Tibial artery (tissue), 4 donors: ENCODE measurements at regions not wholly inside any gene's neighbourhood (a gene's known extent, or its start where the extent isn't known, plus 50 kb on each side); places are given as distances from the start of the nearest gene placed in this dataset.

ENCODE experiments used
- DNase-seq, 2 donors: peaks; one replicate each; pipeline ENCODE4 v3.0.0-alpha.2; 2019
- H3K27ac ChIP-seq, 2 donors: fragments of 200-600 bp; sonication (generic) in 1 of 2; 1 replicate in 1 of 2; 2 replicates in 1 of 2; pipeline ENCODE4 v1.5.1; 2018 to 2019; ENCODE audit warnings: mild to moderate bottlenecking in 1 of 2
- H3K27me3 ChIP-seq, 2 donors: fragments of 200-600 bp; sonication (generic) in 1 of 2; one replicate each; pipeline versions ENCODE4 v1.5.1 to v1.6.0; 2016 to 2019
- H3K36me3 ChIP-seq, 3 donors: fragments of 200-600 bp; sonication (generic) in 2 of 3; one replicate each; pipeline ENCODE4 v1.5.1; 2016 to 2019; ENCODE audit warnings: mild to moderate bottlenecking in 2 of 3
- H3K4me1 ChIP-seq, 4 donors: fragments of 200-600 bp; sonication (generic) in 2 of 4; 1 replicate in 3 of 4; 2 replicates in 1 of 4; pipeline ENCODE4 v1.5.1; 2016 to 2019
- H3K4me3 ChIP-seq, 2 donors: fragments of 200-600 bp; sonication (generic) in 1 of 2; 1 replicate in 1 of 2; 2 replicates in 1 of 2; pipeline ENCODE4 v1.5.1; 2018 to 2019; ENCODE audit warnings: mild to moderate bottlenecking in 2 of 2
- H3K9me3 ChIP-seq, 3 donors: fragments of 200-600 bp; sonication (generic) in 1 of 3; one replicate each; pipeline ENCODE4 v1.5.1; 2016 to 2019
- intact Hi-C: fragments of 100-400 bp; cut with DNase I; formaldehyde crosslinking; loops from one replicate; pipeline ENCODE4 v1.15.0; 2023; ENCODE audit warnings: low total_unique reads
- TF ChIP-seq, protein P1 (sequence below), 2 experiments: fragments of 200-600 bp in 1 of 2; fragments of 450-650 bp in 1 of 2; IDR thresholded peaks; one replicate each; pipeline ENCODE4 v1.5.1; 2017 to 2019; ENCODE audit warnings: antibody characterized with exemption in 2 of 2, mild to moderate bottlenecking in 1 of 2, moderate library complexity in 1 of 2

DNA sequence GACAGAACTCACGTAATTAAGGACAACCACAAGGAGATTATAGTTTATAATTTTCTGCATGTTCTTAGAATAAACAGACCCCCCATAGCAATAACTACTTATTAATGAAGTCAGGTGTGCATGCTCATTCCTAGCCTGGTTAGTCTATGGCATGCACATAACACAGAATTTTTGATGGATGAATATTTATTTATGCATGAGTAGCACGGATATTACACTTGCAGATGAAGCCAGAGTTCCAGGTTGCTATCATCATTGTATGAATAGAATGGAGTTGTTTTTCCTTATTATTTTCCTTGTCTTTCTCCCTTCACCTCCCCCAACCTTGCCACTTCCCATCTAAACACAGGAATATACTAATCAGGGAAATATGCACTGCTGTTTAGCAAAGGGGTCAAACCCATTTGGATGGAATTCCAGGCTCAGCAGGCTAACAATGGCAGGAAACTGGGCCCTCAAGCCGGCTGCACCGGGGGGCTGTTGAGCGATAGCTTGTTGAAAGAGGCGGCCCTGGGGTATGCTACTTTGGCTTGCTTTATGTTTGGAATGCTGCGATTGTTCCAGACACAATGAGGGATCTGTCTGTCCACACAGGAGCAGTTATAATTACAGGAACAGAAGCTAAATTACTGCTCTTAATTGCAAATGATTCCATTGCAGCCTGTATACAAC lies 112.6 kb downstream of the TMEM170B start:
- intact Hi-C loops = no loop called here
- no peaks in the 10 kb centered on the region for H3K36me3 ChIP-seq
- TF ChIP-seq, protein P1, sequence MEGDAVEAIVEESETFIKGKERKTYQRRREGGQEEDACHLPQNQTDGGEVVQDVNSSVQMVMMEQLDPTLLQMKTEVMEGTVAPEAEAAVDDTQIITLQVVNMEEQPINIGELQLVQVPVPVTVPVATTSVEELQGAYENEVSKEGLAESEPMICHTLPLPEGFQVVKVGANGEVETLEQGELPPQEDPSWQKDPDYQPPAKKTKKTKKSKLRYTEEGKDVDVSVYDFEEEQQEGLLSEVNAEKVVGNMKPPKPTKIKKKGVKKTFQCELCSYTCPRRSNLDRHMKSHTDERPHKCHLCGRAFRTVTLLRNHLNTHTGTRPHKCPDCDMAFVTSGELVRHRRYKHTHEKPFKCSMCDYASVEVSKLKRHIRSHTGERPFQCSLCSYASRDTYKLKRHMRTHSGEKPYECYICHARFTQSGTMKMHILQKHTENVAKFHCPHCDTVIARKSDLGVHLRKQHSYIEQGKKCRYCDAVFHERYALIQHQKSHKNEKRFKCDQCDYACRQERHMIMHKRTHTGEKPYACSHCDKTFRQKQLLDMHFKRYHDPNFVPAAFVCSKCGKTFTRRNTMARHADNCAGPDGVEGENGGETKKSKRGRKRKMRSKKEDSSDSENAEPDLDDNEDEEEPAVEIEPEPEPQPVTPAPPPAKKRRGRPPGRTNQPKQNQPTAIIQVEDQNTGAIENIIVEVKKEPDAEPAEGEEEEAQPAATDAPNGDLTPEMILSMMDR (IDR thresholded peaks at IDR 0.05) = no peak
- H3K27me3 ChIP-seq = no peaks in the 10 kb centered on the region
- no peak overlapping the region for H3K4me3 ChIP-seq
- no peaks in the 10 kb centered on the region for H3K9me3 ChIP-seq
- no peak overlapping the region for H3K27ac ChIP-seq
- no peak for DNase-seq
- peaks cover 0 to 37% (median 9%) of the 10 kb centered on the region in 4 donors for H3K4me1 ChIP-seq

DNA sequence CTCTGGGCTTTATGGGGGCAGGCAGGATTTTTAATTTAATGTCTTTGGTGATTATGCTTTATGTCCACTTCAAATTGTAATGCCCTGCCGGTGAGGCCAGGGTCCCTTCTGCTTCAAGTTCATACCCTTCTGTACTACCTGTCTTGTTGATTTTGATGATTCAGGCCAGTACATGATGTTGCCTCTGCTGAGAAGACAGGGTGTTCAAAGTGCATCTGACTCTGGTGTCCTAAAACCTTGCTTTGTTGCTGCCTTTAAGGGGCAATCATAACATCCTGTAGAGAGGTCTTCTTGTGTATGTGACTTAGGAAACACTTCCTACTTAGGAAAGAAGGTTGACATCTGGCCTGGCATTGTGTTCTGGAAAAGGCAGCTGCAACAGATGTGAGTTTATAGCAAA lies 113.2 kb downstream of the TMEM170B start:
- Histone ChIP-seq H3K27me3 (no peaks in the 10 kb centered on the region), H3K4me3 (no peak overlapping the region), H3K4me1 (peaks cover 0 to 39% (median 10%) of the 10 kb centered on the region in 4 donors), H3K27ac (no peak overlapping the region), H3K36me3 (no peaks in the 10 kb centered on the region), H3K9me3 (no peaks in the 10 kb centered on the region)
- intact Hi-C loops = no loop called here
- no peak for DNase-seq
- TF ChIP-seq, protein P1 (IDR thresholded peaks at IDR 0.05) = no peak

DNA sequence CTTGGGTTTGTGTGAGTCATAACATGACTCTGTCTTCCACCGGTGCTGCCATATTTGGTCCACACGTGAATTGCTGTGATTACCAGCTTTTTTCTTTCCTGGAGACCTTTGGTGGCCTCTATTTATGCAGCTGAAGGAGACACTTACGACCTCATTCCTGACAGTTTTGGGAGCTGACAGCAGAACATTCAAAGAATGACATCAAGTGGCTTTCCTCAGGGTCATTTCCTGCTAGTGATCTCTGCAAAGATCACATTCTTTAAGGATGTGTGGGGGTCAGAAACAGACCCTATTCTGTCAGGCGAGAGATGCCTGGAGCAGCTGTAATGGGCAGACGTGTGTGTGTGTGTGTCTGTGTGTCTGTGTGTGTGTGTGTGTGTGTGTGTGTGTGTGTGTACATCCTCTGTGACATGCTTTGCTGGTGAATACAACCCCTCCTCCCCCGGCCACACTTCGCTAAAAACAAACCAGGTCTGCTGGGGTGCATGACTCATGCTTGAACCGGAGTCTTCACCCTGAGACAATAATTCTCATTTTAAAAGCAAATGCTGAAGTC lies 115.6 kb downstream of the TMEM170B start:
- Histone ChIP-seq H3K4me1 (peaks cover 0 to 26% (median 9%) of the 10 kb centered on the region in 4 donors), H3K27me3 (no peaks in the 10 kb centered on the region), H3K4me3 (no peak overlapping the region), H3K36me3 (no peaks in the 10 kb centered on the region), H3K27ac (no peak overlapping the region), H3K9me3 (no peaks in the 10 kb centered on the region)
- intact Hi-C loops = no loop called here
- TF ChIP-seq, protein P1 (IDR thresholded peaks at IDR 0.05) = no peak
- no peak for DNase-seq

DNA sequence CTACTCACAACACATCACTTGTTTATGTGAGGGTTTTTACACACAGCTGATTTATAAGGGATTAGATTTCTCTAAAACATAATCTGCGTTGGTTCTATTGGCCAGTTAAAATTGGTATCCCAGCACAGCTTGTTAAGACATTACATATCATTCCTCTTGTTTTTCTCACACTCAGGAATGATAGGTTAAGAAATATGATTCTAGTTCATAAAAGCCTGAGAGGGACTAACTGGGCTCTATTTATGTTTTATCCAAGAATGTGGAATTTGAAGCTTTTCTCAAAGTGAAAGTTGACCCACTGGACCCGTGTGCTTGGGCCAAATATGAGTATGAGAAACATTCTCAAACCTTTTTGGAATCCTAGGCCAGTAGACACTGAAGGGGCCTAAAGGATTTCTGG lies 117.3 kb downstream of the TMEM170B start:
- peaks cover 0 to 26% (median 9%) of the 10 kb centered on the region in 4 donors for H3K4me1 ChIP-seq
- no peaks in the 10 kb centered on the region for H3K9me3 ChIP-seq
- peak overlapping the region; percentile 31 to 36 for H3K27ac ChIP-seq
- intact Hi-C loops = loop anchor here (5.0 kb wide), 1 partner anchor 582 kb away; no protein-coding TSS in a partner anchor
- H3K27me3 ChIP-seq = no peaks in the 10 kb centered on the region
- no peak for DNase-seq
- no peaks in the 10 kb centered on the region for H3K36me3 ChIP-seq
- TF ChIP-seq, protein P1 (IDR thresholded peaks at IDR 0.05) = no peak
- H3K4me3 ChIP-seq = no peak overlapping the region

DNA sequence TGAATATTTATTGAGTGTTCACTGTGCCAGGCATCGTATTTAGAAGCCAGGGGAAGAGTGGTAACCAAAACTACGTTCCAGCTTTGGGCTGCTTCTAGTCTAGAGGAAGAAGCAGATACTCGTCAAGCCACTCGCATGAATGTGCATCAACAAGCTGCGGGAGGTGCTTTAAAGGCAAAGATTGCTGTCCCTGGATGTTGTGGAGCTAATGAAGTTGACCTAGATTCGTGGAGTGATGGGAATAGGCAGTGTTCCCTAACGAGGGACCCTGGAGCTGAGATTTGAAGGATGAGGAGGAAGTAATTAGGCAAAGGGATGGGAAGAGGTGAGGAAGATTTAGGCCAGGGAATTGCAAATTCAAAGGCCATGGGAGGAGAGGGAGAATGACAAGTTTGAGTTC lies 118.9 kb downstream of the TMEM170B start:
- H3K4me1 ChIP-seq = peaks cover 0 to 26% (median 9%) of the 10 kb centered on the region in 4 donors
- no peaks in the 10 kb centered on the region for H3K27me3 ChIP-seq
- no peak for DNase-seq
- H3K36me3 ChIP-seq = no peaks in the 10 kb centered on the region
- no peak overlapping the region for H3K27ac ChIP-seq
- H3K4me3 ChIP-seq = no peak overlapping the region
- H3K9me3 ChIP-seq = no peaks in the 10 kb centered on the region
- TF ChIP-seq, protein P1 (IDR thresholded peaks at IDR 0.05) = no peak
- intact Hi-C loops = loop anchor here (5.0 kb wide), 1 partner anchor 581 kb away; no protein-coding TSS in a partner anchor
